Testis (tissue), 2 donors: ENCODE measurements at regions not wholly inside any gene's neighbourhood (a gene's known extent, or its start where the extent isn't known, plus 50 kb on each side); places are given as distances from the start of the nearest gene placed in this dataset.

Experiments used
- POLR2A ChIP-seq: fragments of 450-650 bp; IDR thresholded peaks from one replicate; pipeline ENCODE4 v1.6.1; 2017; ENCODE audit warnings: antibody characterized with exemption, mild to moderate bottlenecking, moderate library complexity
- TF ChIP-seq, protein P1 (sequence below), 3 experiments: fragments of 450-650 bp in 2 of 3; fragments of 200-600 bp in 1 of 3; sonication (generic) in 1 of 3; IDR thresholded peaks; one replicate each; pipeline ENCODE4 v1.5.1; 2016 to 2019; ENCODE audit warnings: antibody characterized with exemption in 3 of 3, mild to moderate bottlenecking in 2 of 3, moderate library complexity in 1 of 3

DNA sequence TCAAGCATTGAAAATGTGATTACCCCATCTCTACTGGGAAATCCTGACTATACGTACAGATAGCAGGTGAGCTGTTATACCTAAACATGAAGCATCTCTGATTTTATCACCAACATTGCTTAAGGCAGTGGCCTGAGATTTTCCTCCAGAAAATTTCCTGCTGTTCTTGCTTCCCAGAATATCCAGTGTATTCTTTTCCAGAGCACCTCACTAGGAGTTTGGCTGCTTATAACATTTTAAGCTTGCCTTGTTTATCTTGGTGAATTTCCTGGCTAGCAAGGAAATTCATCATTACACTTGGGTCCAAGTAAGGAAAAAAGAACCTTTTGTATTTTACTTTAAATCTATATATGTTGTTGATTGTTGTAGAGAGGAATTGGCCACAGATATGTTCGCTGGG lies 73.0 kb upstream of the CLCN4 start:
- TF ChIP-seq, protein P1, sequence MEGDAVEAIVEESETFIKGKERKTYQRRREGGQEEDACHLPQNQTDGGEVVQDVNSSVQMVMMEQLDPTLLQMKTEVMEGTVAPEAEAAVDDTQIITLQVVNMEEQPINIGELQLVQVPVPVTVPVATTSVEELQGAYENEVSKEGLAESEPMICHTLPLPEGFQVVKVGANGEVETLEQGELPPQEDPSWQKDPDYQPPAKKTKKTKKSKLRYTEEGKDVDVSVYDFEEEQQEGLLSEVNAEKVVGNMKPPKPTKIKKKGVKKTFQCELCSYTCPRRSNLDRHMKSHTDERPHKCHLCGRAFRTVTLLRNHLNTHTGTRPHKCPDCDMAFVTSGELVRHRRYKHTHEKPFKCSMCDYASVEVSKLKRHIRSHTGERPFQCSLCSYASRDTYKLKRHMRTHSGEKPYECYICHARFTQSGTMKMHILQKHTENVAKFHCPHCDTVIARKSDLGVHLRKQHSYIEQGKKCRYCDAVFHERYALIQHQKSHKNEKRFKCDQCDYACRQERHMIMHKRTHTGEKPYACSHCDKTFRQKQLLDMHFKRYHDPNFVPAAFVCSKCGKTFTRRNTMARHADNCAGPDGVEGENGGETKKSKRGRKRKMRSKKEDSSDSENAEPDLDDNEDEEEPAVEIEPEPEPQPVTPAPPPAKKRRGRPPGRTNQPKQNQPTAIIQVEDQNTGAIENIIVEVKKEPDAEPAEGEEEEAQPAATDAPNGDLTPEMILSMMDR (IDR thresholded peaks at IDR 0.05): no peak
- TF ChIP-seq POLR2A: no peak
